ENCODE measurements at regions not wholly inside any gene's neighbourhood (a gene's known extent, or its start where the extent isn't known, plus 50 kb on each side); places are given as distances from the start of the nearest gene placed in this dataset.

GRCh38 chr6:40803897-40804702 lies 216.9 kb upstream of the LRFN2 start:
- TF ChIP-seq, protein P1, sequence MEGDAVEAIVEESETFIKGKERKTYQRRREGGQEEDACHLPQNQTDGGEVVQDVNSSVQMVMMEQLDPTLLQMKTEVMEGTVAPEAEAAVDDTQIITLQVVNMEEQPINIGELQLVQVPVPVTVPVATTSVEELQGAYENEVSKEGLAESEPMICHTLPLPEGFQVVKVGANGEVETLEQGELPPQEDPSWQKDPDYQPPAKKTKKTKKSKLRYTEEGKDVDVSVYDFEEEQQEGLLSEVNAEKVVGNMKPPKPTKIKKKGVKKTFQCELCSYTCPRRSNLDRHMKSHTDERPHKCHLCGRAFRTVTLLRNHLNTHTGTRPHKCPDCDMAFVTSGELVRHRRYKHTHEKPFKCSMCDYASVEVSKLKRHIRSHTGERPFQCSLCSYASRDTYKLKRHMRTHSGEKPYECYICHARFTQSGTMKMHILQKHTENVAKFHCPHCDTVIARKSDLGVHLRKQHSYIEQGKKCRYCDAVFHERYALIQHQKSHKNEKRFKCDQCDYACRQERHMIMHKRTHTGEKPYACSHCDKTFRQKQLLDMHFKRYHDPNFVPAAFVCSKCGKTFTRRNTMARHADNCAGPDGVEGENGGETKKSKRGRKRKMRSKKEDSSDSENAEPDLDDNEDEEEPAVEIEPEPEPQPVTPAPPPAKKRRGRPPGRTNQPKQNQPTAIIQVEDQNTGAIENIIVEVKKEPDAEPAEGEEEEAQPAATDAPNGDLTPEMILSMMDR (optimal IDR thresholded peaks at IDR 0.05 in 1 of 3, IDR thresholded peaks at IDR 0.05 in 1 of 3, conservative IDR thresholded peaks at IDR 0.05 in 1 of 3; ENCODE audit: extremely low read depth in 1 of 3, insufficient read depth in 2 of 3, low read length in 3 of 3), result no peak
- no peak for TF ChIP-seq EZH2 (IDR thresholded peaks at IDR 0.05; ENCODE audit: low read length)
